ENCODE measurements at regions not wholly inside any gene's neighbourhood (a gene's known extent, or its start where the extent isn't known, plus 50 kb on each side); places are given as distances from the start of the nearest gene placed in this dataset.

- TF ChIP-seq EP300 (IDR thresholded peaks at IDR 0.05) (no peak), POLR2A (IDR thresholded peaks at IDR 0.05) (no peak)
Measured at GRCh38 chr5:130578354-130578753, 586.7 kb downstream of the HINT1 start.
